CD4-positive, alpha-beta T cell (primary cell): ENCODE measurements at regions not wholly inside any gene's neighbourhood (a gene's known extent, or its start where the extent isn't known, plus 50 kb on each side); places are given as distances from the start of the nearest gene placed in this dataset.

Experiments
- ATAC-seq: fragments of 200-7000 bp; cut with Tn5 transposase; one replicate; pipeline ENCODE4 v1.10.0; 2022; ENCODE audit warnings: mild to moderate bottlenecking; ENCODE audit not compliant: poor library complexity
- CTCF ChIA-PET: fragments of 350-600 bp; sonication (Branson Sonifier 250); formaldehyde crosslinking; loops from one replicate; lab custom pipeline; 2021; ENCODE audit warnings: antibody characterized with exemption, inconsistent platforms; lab: Charles Lee
- POLR2A ChIA-PET: fragments of 350-600 bp; sonication (Branson Sonifier 250); formaldehyde crosslinking; loops from one replicate; lab custom pipeline; 2021; ENCODE audit warnings: antibody characterized with exemption, inconsistent platforms; lab: Charles Lee
- DNase-seq, 14 experiments: peaks; one replicate each; pipeline ENCODE4 v3.0.0-alpha.2; 2013 to 2020; ENCODE audit warnings: mixed read lengths in 2 of 14
- H3K27ac ChIP-seq, 2 donors: one replicate each; pipeline versions ENCODE4 v1.5.1 to v1.7.0; 2013; ENCODE audit warnings: low read length in 2 of 2, low read depth in 1 of 2, mild to moderate bottlenecking in 1 of 2
- H3K27me3 ChIP-seq, 2 experiments: 1 replicate in 1 of 2; 2 replicates in 1 of 2; pipeline versions ENCODE4 v1.6.1 to v1.7.0; 2013; ENCODE audit warnings: low read length in 2 of 2, control low read depth in 1 of 2, mild to moderate bottlenecking in 1 of 2, moderate library complexity in 1 of 2; ENCODE audit not compliant: insufficient read depth in 2 of 2, control insufficient read depth in 1 of 2
- H3K36me3 ChIP-seq: one replicate; pipeline ENCODE4 v1.6.1; 2013; ENCODE audit warnings: low read length, control low read depth; ENCODE audit not compliant: insufficient read depth
- H3K4me1 ChIP-seq: one replicate; pipeline ENCODE4 v1.6.1; 2013; ENCODE audit warnings: low read length, control low read depth; ENCODE audit not compliant: insufficient read depth
- H3K4me3 ChIP-seq: one replicate; pipeline ENCODE4 v1.5.1; 2013; ENCODE audit warnings: mild to moderate bottlenecking, low read length, moderate library complexity
- H3K9me3 ChIP-seq, 2 experiments: 1 replicate in 1 of 2; 2 replicates in 1 of 2; pipeline versions ENCODE4 v1.6.1 to v1.7.0; 2013; ENCODE audit warnings: low read length in 2 of 2, mild to moderate bottlenecking in 2 of 2, control low read depth in 1 of 2, moderate library complexity in 1 of 2; ENCODE audit not compliant: control insufficient read depth in 1 of 2, insufficient read depth in 1 of 2
- H3K27ac Mint-ChIP-seq: one replicate; pipeline ENCODE4 v1.8.0; 2020; ENCODE audit warnings: mixed read lengths
- H3K27me3 Mint-ChIP-seq: one replicate; pipeline ENCODE4 v1.8.0; 2021; ENCODE audit warnings: mixed read lengths
- H3K36me3 Mint-ChIP-seq: one replicate; pipeline ENCODE4 v1.8.0; 2021; ENCODE audit warnings: low read depth, mixed read lengths
- H3K4me1 Mint-ChIP-seq: one replicate; pipeline ENCODE4 v1.8.0; 2021; ENCODE audit warnings: low read depth, mixed read lengths
- H3K4me3 Mint-ChIP-seq: one replicate; pipeline ENCODE4 v1.8.0; 2020; ENCODE audit warnings: mild to moderate bottlenecking, mixed read lengths
- H3K9me3 Mint-ChIP-seq: one replicate; pipeline ENCODE4 v1.8.0; 2020; ENCODE audit warnings: mixed read lengths
- CTCF ChIP-seq: fragments of 200-600 bp; IDR thresholded peaks from one replicate; pipeline ENCODE4 v1.8.0; 2022; ENCODE audit warnings: antibody characterized with exemption, mild to moderate bottlenecking
- intact Hi-C, 2 experiments: fragments of 100-400 bp; cut with DNase I in 1 of 2; cut with micrococcal nuclease in 1 of 2; formaldehyde crosslinking; loops; one replicate each; pipeline versions ENCODE4 v1.15.1 to v1.9.0; 2023 to 2025; cut with DNase I, micrococcal nuclease

GRCh38 chr6:146881228-146882181 is 282.7 kb downstream of the ADGB start:
- TF ChIP-seq CTCF: no peak
- POLR2A ChIA-PET: no interaction called here

DNA sequence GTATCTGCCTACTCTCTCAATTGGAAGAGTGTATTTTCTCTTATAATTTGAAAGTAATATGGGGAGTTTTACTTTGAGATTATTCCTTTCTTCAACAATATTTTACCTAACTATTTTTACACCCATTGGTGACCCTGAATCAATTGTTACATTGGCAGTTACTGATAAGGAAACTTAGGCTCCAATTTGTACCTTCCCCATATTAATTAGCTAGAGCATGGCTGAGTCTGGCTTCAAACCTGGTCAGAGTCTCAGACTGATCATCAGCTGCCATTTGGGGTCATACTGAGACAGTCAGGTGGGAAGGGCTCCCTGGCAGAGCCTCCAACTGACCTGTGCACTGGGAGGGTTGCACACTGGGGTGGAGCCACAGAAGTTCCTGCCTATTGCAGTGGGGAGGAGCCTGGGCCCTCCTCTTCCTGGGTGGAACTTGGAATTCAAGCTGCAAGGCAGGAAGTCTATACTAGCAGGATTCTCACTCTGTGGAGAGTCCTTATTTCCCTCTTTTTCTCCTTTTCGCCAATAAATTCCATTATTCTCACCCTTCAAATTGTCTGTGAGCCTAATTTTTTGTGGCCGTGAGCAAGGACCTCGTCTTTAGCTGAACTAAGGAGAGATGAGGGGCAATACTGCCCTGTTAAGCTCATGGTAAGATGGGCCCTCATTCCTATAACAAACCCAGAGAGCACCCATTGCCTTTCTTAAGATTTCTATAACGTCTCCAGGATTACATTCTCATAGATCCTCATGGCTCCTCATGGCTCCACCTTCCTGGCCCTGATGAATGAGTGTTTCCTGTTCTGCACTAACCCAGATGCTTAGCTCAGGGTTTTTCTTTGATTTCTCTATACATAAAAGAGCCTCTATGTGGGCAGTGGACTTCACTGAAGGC is 285.1 kb downstream of the ADGB start:
- intact Hi-C loops: no loop called here
- no peaks in the 10 kb centered on the region for H3K9me3 ChIP-seq
- Mint-ChIP-seq H3K4me3 (no peak overlapping the region), H3K9me3 (no peaks in the 10 kb centered on the region), H3K27me3 (no peaks in the 10 kb centered on the region), H3K4me1 (no peaks in the 10 kb centered on the region), H3K27ac (no peak overlapping the region), H3K36me3 (no peaks in the 10 kb centered on the region)
- DNase-seq (no peak), ATAC-seq (no peak)
- H3K4me3 ChIP-seq: no peak overlapping the region
- H3K4me1 ChIP-seq: no peaks in the 10 kb centered on the region
- ChIA-PET POLR2A (no interaction called here), CTCF (no interaction called here)
- TF ChIP-seq CTCF: no peak
- H3K36me3 ChIP-seq: no peaks in the 10 kb centered on the region
- H3K27ac ChIP-seq: no peak overlapping the region
- no peaks in the 10 kb centered on the region for H3K27me3 ChIP-seq

More at GRCh38 chr6:146881228-146882181, 282.7 kb downstream of the ADGB start:
- Histone ChIP-seq H3K36me3 (no peaks in the 10 kb centered on the region), H3K4me3 (no peak overlapping the region), H3K4me1 (no peaks in the 10 kb centered on the region), H3K9me3 (no peaks in the 10 kb centered on the region), H3K27ac (no peak overlapping the region), H3K27me3 (no peaks in the 10 kb centered on the region)
- ATAC-seq (no peak), DNase-seq (no peak)
- Mint-ChIP-seq H3K36me3 (no peaks in the 10 kb centered on the region), H3K4me1 (no peaks in the 10 kb centered on the region), H3K27me3 (no peaks in the 10 kb centered on the region), H3K4me3 (no peak overlapping the region), H3K9me3 (no peaks in the 10 kb centered on the region), H3K27ac (no peak overlapping the region)
- CTCF ChIA-PET: no interaction called here
- intact Hi-C loops: no loop called here

GRCh38 chr6:146884728-146885127 is 286.0 kb downstream of the ADGB start:
- H3K9me3 Mint-ChIP-seq: no peaks in the 10 kb centered on the region
- no peaks in the 10 kb centered on the region for H3K4me1 Mint-ChIP-seq
- no peaks in the 10 kb centered on the region for H3K27me3 ChIP-seq
- H3K4me3 ChIP-seq: no peak overlapping the region
- H3K27ac ChIP-seq: no peak overlapping the region
- no peak overlapping the region for H3K4me3 Mint-ChIP-seq
- ATAC-seq (no peak), DNase-seq (no peak)
- H3K27ac Mint-ChIP-seq: no peak overlapping the region
- H3K36me3 ChIP-seq: no peaks in the 10 kb centered on the region
- H3K9me3 ChIP-seq: no peaks in the 10 kb centered on the region
- no peaks in the 10 kb centered on the region for H3K4me1 ChIP-seq
- intact Hi-C loops: no loop called here
- no peak for TF ChIP-seq CTCF
- no peaks in the 10 kb centered on the region for H3K27me3 Mint-ChIP-seq
- CTCF ChIA-PET: no interaction called here
- POLR2A ChIA-PET: no interaction called here
- H3K36me3 Mint-ChIP-seq: no peaks in the 10 kb centered on the region
